HCT116 (cell line): ENCODE measurements at regions not wholly inside any gene's neighbourhood (a gene's known extent, or its start where the extent isn't known, plus 50 kb on each side); places are given as distances from the start of the nearest gene placed in this dataset.
"Not testable (repeated sequence)": the region's sequence is repeated elsewhere in the genome, so short reads cannot be mapped to it uniquely, and the experiment has no call there.

ENCODE experiments used
- ATAC-seq: fragments of 200-7000 bp; cut with Tn5 transposase; 2 replicates; pipeline ENCODE4 v1.9.1; 2020; ENCODE audit warnings: mild to moderate bottlenecking, moderate library complexity
- BruUV-seq: library from RNA; stranded (reverse); fragments of 400-500 nt; replicated peaks from 2 replicates; lab custom pipeline; 2021; lab: Mats Ljungman, UMichigan
- CTCF ChIA-PET: fragments of 300-600 bp; sonication (Branson Sonifier 250); formaldehyde crosslinking; loops from one replicate; lab custom pipeline; 2021; ENCODE audit warnings: antibody characterized with exemption; lab: Charles Lee
- POLR2A ChIA-PET: fragments of 300-600, 350-600 bp; sonication (Branson Sonifier 250); formaldehyde crosslinking; loops from one replicate; lab custom pipeline; 2021; ENCODE audit warnings: antibody characterized with exemption; lab: Charles Lee
- RAD21 ChIA-PET, 2 experiments: fragments of 300-600 bp; sonication (Branson Sonifier 250); formaldehyde crosslinking; loops; one replicate each; lab custom pipeline; 2023; ENCODE audit warnings: low total read pairs in 2 of 2; ENCODE audit not compliant: uncharacterized antibody in 2 of 2, unreplicated experiment in 2 of 2, low non-redundant PET in 1 of 2; lab: Charles Lee
- DNase-seq: peaks from one replicate; pipeline ENCODE4 v3.0.0-alpha.2; 2010; ENCODE audit warnings: low read depth, low spot score
- H2AFZ ChIP-seq: fragments of 200-600 bp; shearing (Covaris generic), sonication (generic); 2 replicates; pipeline ENCODE4 v1.6.1; 2017; ENCODE audit warnings: low read depth, mixed run types, mixed read lengths, antibody characterized with exemption, low read length; ENCODE audit not compliant: poor library complexity, severe bottlenecking
- H3K27ac ChIP-seq: 2 replicates; pipeline ENCODE4 v1.5.1; 2012; ENCODE audit warnings: low read depth, low read length
- H3K27me3 ChIP-seq: fragments of 200-600 bp; sonication (generic); 2 replicates; pipeline ENCODE4 v1.6.1; 2016; ENCODE audit warnings: mixed run types, low read length, mixed read lengths; ENCODE audit not compliant: insufficient read depth
- H3K36me3 ChIP-seq, 2 experiments: fragments of 200-500 bp in 1 of 2; fragments of 200-600 bp in 1 of 2; sonication (Bioruptor generic) in 1 of 2; sonication (generic) in 1 of 2; 2 replicates each; pipeline versions ENCODE4 v1.5.1 to v1.6.1; 2014 to 2016; ENCODE audit warnings: low read length in 2 of 2, inconsistent platforms in 1 of 2, mixed read lengths in 1 of 2, mixed run types in 1 of 2; ENCODE audit not compliant: insufficient read depth in 2 of 2, control insufficient read depth in 1 of 2
- H3K4me1 ChIP-seq, 2 experiments: fragments of 200-600 bp in 1 of 2; sonication (generic) in 1 of 2; 2 replicates each; pipeline versions ENCODE4 v1.5.1 to v1.6.1; 2012 to 2017; ENCODE audit warnings: low read length in 2 of 2, inconsistent platforms in 1 of 2, mild to moderate bottlenecking in 1 of 2, mixed read lengths in 1 of 2, mixed run types in 1 of 2, moderate library complexity in 1 of 2; ENCODE audit not compliant: insufficient read depth in 2 of 2, control insufficient read depth in 1 of 2
- H3K4me2 ChIP-seq: fragments of 200-600 bp; sonication (generic); 2 replicates; pipeline ENCODE4 v1.6.1; 2017; ENCODE audit warnings: mixed run types, low read length, mixed read lengths
- H3K4me3 ChIP-seq, 2 experiments: fragments of 200-600 bp in 1 of 2; sonication (generic) in 1 of 2; replicated peaks in 1 of 2; 2 replicates each; pipeline ENCODE4 v1.5.1; 2011 to 2016; ENCODE audit warnings: low read length in 2 of 2, control low read depth in 1 of 2, low read depth in 1 of 2, mild to moderate bottlenecking in 1 of 2, mixed read lengths in 1 of 2, mixed run types in 1 of 2
- H3K79me2 ChIP-seq: fragments of 200-600 bp; sonication (generic); 2 replicates; pipeline ENCODE4 v1.6.1; 2017; ENCODE audit warnings: mild to moderate bottlenecking, mixed run types, low read length, moderate library complexity, mixed read lengths; ENCODE audit not compliant: insufficient read depth
- H3K9ac ChIP-seq: fragments of 200-600 bp; sonication (generic); 2 replicates; pipeline ENCODE4 v1.6.1; 2016; ENCODE audit warnings: low read length, mixed read lengths
- H3K9me2 ChIP-seq: fragments of 200-600 bp; sonication (generic), shearing (Covaris generic); 2 replicates; pipeline ENCODE4 v1.6.1; 2017; ENCODE audit warnings: mixed run types, mild to moderate bottlenecking, moderate library complexity; ENCODE audit not compliant: insufficient read depth
- H3K9me3 ChIP-seq, 2 experiments: fragments of 200-500 bp in 1 of 2; fragments of 200-600 bp in 1 of 2; sonication (Bioruptor generic) in 1 of 2; sonication (generic) in 1 of 2; 2 replicates each; pipeline ENCODE4 v1.6.1; 2014 to 2017; ENCODE audit warnings: low read length in 2 of 2, mixed read lengths in 2 of 2, inconsistent platforms in 1 of 2, low read depth in 1 of 2, mild to moderate bottlenecking in 1 of 2, mixed run types in 1 of 2, moderate library complexity in 1 of 2; ENCODE audit not compliant: control insufficient read depth in 1 of 2, insufficient read depth in 1 of 2
- H4K20me1 ChIP-seq: fragments of 200-600 bp; sonication (generic), shearing (Covaris generic); 2 replicates; pipeline ENCODE4 v1.6.1; 2017; ENCODE audit warnings: mixed run types, mild to moderate bottlenecking, moderate library complexity; ENCODE audit not compliant: insufficient read depth
- CEBPB ChIP-seq: IDR thresholded peaks from 2 replicates; pipeline ENCODE4 v1.6.1; 2012; ENCODE audit warnings: low read depth
- EGR1 ChIP-seq: IDR thresholded peaks from 2 replicates; pipeline ENCODE4 v1.6.1; 2012; ENCODE audit warnings: low read depth
- ELF1 ChIP-seq: IDR thresholded peaks from 2 replicates; pipeline ENCODE4 v1.6.1; 2012; ENCODE audit warnings: low read depth, borderline replicate concordance
- EZH2 ChIP-seq: fragments of 200-600 bp; sonication (generic); IDR thresholded peaks from 2 replicates; pipeline ENCODE4 v1.6.1; 2017; ENCODE audit warnings: antibody characterized with exemption, mixed run types
- JUND ChIP-seq: IDR thresholded peaks from 2 replicates; pipeline ENCODE4 v1.6.1; 2012
- REST ChIP-seq: IDR thresholded peaks from 2 replicates; pipeline ENCODE4 v1.6.1; 2012; ENCODE audit warnings: low read depth
- ZNF274 ChIP-seq: fragments of 200-500 bp; sonication (Bioruptor generic); IDR thresholded peaks from 2 replicates; pipeline ENCODE4 v1.6.1; 2014; ENCODE audit warnings: mild to moderate bottlenecking, low read depth, low read length, inconsistent platforms
- intact Hi-C: fragments of 100-400 bp; cut with micrococcal nuclease; formaldehyde crosslinking; loops from 2 replicates; pipeline ENCODE4 v1.10.0; 2022
- TF ChIP-seq, protein P1 (sequence below), 3 experiments: fragments of 200-600 bp in 1 of 3; sonication (generic) in 1 of 3; IDR thresholded peaks in 2 of 3; conservative IDR thresholded peaks in 1 of 3; 2 replicates each; pipeline ENCODE4 v1.5.1; 2012 to 2017; ENCODE audit warnings: low read depth in 2 of 3, low read length in 2 of 3, antibody characterized with exemption in 1 of 3, borderline replicate concordance in 1 of 3, control low read depth in 1 of 3, mild to moderate bottlenecking in 1 of 3, mixed read lengths in 1 of 3, mixed run types in 1 of 3, moderate library complexity in 1 of 3; ENCODE audit not compliant: insufficient read depth in 1 of 3

DNA sequence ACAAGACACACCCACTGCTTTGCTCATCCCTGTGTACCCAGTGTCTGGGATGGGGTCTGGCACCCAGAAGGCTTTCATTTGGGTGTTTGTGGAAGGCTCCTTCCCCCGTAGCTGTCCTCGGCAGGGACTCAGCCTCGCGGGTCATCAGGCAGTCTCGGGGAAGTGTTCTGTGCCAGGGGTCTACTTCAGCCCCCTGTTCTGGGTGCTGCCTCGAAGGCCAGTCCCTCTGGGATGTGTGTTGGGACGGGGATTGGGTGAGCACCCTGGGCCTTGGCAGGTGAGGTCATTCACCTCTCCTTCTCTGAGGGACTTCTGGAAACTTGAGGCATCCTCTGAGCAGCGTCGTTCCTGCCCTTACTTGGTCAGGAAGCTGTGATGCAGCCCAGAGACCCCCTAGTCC lies 65.5 kb downstream of the RPUSD4 start (continued):
- TF ChIP-seq REST, result no peak
- TF ChIP-seq, all 23 proteins: peak for 0

- intact Hi-C loops, H3K9me2 ChIP-seq, BruUV-seq, ATAC-seq, H3K4me3 ChIP-seq, H3K9me3 ChIP-seq, H3K9ac ChIP-seq, H3K79me2 ChIP-seq, H3K4me2 ChIP-seq, H2AFZ ChIP-seq, H3K27ac ChIP-seq, CTCF ChIA-PET, DNase-seq, H3K36me3 ChIP-seq, POLR2A ChIA-PET, RAD21 ChIA-PET, H4K20me1 ChIP-seq, H3K4me1 ChIP-seq: not testable (repeated sequence)
- peaks cover 13% of the 10 kb centered on the region; the same call in 1 of the 2 replicates for H3K27me3 ChIP-seq
Measured at GRCh38 chr11:126143491-126143890, 68.0 kb downstream of the RPUSD4 start.

DNA sequence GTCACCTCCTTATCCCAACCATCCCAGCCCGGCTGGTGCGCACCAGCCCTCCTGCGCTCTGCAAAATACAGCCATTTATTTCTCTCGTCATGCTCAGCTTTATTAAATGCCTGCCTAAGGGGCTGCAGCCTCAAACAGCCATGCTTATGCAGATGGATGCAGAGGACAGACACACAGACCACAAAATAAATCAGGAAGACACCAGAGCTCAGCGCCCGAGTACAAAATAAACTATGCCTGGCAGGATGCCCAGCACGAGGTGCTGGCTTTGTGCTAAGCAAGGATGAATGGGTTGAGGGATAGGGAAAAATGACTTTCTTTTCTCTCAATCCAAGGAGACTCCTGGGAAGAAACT lies 70.5 kb downstream of the RPUSD4 start:
- no peak for DNase-seq
- no peaks in the 10 kb centered on the region for H3K9me2 ChIP-seq
- BruUV-seq, result no TSS peak
- peaks cover 13% of the 10 kb centered on the region; the same call in 1 of the 2 replicates for H3K27me3 ChIP-seq
- no peaks in the 10 kb centered on the region for H3K36me3 ChIP-seq
- H3K9me3 ChIP-seq, result no peaks in the 10 kb centered on the region
- TF ChIP-seq EGR1 (no peak), ELF1 (no peak), CEBPB (no peak), ZNF274 (no peak), EZH2 (no peak), JUND (no peak)
- TF ChIP-seq, protein P1, sequence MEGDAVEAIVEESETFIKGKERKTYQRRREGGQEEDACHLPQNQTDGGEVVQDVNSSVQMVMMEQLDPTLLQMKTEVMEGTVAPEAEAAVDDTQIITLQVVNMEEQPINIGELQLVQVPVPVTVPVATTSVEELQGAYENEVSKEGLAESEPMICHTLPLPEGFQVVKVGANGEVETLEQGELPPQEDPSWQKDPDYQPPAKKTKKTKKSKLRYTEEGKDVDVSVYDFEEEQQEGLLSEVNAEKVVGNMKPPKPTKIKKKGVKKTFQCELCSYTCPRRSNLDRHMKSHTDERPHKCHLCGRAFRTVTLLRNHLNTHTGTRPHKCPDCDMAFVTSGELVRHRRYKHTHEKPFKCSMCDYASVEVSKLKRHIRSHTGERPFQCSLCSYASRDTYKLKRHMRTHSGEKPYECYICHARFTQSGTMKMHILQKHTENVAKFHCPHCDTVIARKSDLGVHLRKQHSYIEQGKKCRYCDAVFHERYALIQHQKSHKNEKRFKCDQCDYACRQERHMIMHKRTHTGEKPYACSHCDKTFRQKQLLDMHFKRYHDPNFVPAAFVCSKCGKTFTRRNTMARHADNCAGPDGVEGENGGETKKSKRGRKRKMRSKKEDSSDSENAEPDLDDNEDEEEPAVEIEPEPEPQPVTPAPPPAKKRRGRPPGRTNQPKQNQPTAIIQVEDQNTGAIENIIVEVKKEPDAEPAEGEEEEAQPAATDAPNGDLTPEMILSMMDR (IDR thresholded peaks at IDR 0.05 in 2 of 3, conservative IDR thresholded peaks at IDR 0.05 in 1 of 3; ENCODE audit: borderline replicate concordance in 1 of 3, insufficient read depth in 1 of 3, low read depth in 2 of 3, low read length in 2 of 3), result no peak
- intact Hi-C loops, result no loop called here
- H3K4me3 ChIP-seq, result no peak overlapping the region
- H3K4me2 ChIP-seq, result no peak overlapping the region
- H4K20me1 ChIP-seq, result no peaks in the 10 kb centered on the region
- POLR2A ChIA-PET, result no interaction called here
- H3K9ac ChIP-seq, result no peak overlapping the region
- no peak overlapping the region for H3K27ac ChIP-seq
- H2AFZ ChIP-seq, result no peak overlapping the region
- no peaks in the 10 kb centered on the region for H3K4me1 ChIP-seq
- RAD21 ChIA-PET, result no interaction called here
- no peaks in the 10 kb centered on the region for H3K79me2 ChIP-seq
- ATAC-seq, result no peak
- CTCF ChIA-PET, result no interaction called here
